ENCODE measurements at regions not wholly inside any gene's neighbourhood (a gene's known extent, or its start where the extent isn't known, plus 50 kb on each side); places are given as distances from the start of the nearest gene placed in this dataset.

DNA sequence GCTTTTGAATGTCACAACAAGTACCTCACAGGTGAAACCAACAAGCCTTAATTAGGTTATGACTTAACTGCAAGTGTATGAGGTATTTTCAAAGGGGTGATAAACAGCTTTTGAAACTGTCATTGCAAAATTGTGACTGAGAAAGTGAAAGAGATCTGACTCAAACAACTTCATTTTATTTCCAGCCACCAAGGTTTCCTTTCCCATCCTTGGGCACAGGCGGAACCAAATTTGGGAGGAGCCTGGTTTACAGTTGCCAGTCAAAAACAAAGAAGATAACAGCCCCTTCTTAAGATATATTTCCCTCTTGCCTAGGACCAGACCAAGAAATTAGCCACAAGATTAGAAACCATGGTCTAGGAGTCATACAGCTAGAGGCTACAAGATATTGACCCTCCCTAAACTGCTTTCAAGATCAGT, 417.1 kb downstream of the CSNK1G3 start:
- H4K20me1 ChIP-seq (ENCODE audit: insufficient read depth, low read length) = no peaks in the 10 kb centered on the region
- intact Hi-C loops (cut with micrococcal nuclease) = no loop called here
- no peaks in the 10 kb centered on the region for H3K4me1 ChIP-seq (ENCODE audit: control insufficient read depth in 1 of 2, insufficient read depth in 2 of 2, low read length in 2 of 2)
- Mint-ChIP-seq H3K27ac (no peak overlapping the region), H3K27me3 (ENCODE audit: low read depth in 3 of 3) (no peaks in the 10 kb centered on the region), H3K36me3 (no peaks in the 10 kb centered on the region), H3K4me3 (no peak overlapping the region), H3K4me1 (no peaks in the 10 kb centered on the region), H3K9me3 (peaks cover 0 to 14% (median 4%) of the 10 kb centered on the region in 7 donors)
- WGBS (ENCODE audit: insufficient coverage) = no CpG with 5 or more reads among the region's 1 CpG
- H3K27me3 ChIP-seq (ENCODE audit: control insufficient read depth in 2 of 2, insufficient read depth in 2 of 2, low read length in 2 of 2) = no peaks in the 10 kb centered on the region
- H3K9ac ChIP-seq (ENCODE audit: insufficient read depth, low read length, poor library complexity, severe bottlenecking) = no peak overlapping the region
- H3K36me3 ChIP-seq (replicated peaks in 1 of 2; ENCODE audit: control insufficient read depth in 1 of 2, insufficient read depth in 2 of 2, low read length in 2 of 2) = no peaks in the 10 kb centered on the region
- DNase-seq = no peak
- H3K79me2 ChIP-seq (ENCODE audit: insufficient read depth, low read length) = no peaks in the 10 kb centered on the region
- TF ChIP-seq, protein P1, sequence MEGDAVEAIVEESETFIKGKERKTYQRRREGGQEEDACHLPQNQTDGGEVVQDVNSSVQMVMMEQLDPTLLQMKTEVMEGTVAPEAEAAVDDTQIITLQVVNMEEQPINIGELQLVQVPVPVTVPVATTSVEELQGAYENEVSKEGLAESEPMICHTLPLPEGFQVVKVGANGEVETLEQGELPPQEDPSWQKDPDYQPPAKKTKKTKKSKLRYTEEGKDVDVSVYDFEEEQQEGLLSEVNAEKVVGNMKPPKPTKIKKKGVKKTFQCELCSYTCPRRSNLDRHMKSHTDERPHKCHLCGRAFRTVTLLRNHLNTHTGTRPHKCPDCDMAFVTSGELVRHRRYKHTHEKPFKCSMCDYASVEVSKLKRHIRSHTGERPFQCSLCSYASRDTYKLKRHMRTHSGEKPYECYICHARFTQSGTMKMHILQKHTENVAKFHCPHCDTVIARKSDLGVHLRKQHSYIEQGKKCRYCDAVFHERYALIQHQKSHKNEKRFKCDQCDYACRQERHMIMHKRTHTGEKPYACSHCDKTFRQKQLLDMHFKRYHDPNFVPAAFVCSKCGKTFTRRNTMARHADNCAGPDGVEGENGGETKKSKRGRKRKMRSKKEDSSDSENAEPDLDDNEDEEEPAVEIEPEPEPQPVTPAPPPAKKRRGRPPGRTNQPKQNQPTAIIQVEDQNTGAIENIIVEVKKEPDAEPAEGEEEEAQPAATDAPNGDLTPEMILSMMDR (IDR thresholded peaks at IDR 0.05) = no peak
- peaks cover 0 to 5% of the 10 kb centered on the region in 2 donors for H3K9me3 ChIP-seq (replicated peaks in 1 of 2; ENCODE audit: control insufficient read depth in 1 of 2, insufficient read depth in 1 of 2, low read length in 2 of 2)
- no peak overlapping the region for H3K4me2 ChIP-seq (replicated peaks; ENCODE audit: extremely low read depth, low read length, poor library complexity, severe bottlenecking)
- H2AFZ ChIP-seq (ENCODE audit: insufficient read depth, low read depth, low read length, poor library complexity, severe bottlenecking) = no peak overlapping the region
- H3K27ac ChIP-seq (ENCODE audit: low read depth in 1 of 2, low read length in 2 of 2) = no peak overlapping the region
- H3K4me3 ChIP-seq (replicated peaks in 1 of 3; ENCODE audit: low read depth in 2 of 3, low read length in 3 of 3) = no peak overlapping the region

DNA sequence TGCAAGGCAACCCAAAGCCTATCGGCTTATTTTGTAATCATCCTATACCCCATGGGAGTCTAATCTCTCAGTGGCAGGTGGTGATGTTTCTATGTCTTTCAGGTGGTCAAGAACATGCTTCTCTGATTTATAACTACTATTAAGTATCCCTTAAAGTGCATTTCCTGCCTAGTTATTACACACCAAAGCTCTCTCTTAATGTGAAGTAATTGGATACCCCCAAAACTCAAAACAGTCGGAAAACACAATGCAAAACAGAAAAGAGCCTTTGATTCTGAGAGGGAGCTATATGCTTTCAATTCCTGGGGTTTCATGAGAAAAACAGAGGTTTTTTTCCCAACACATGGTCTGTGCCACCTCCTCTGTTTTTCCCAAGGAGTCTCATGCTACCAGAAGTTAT, 416.4 kb downstream of the CSNK1G3 start:
- H3K27me3 ChIP-seq (ENCODE audit: control insufficient read depth in 2 of 2, insufficient read depth in 2 of 2, low read length in 2 of 2) = no peaks in the 10 kb centered on the region
- no peak overlapping the region for H2AFZ ChIP-seq (ENCODE audit: insufficient read depth, low read depth, low read length, poor library complexity, severe bottlenecking)
- no peaks in the 10 kb centered on the region for H4K20me1 ChIP-seq (ENCODE audit: insufficient read depth, low read length)
- H3K27ac ChIP-seq (ENCODE audit: low read depth in 1 of 2, low read length in 2 of 2) = no peak overlapping the region
- TF ChIP-seq, protein P1 (IDR thresholded peaks at IDR 0.05) = no peak
- H3K4me1 ChIP-seq (ENCODE audit: control insufficient read depth in 1 of 2, insufficient read depth in 2 of 2, low read length in 2 of 2) = no peaks in the 10 kb centered on the region
- H3K79me2 ChIP-seq (ENCODE audit: insufficient read depth, low read length) = no peaks in the 10 kb centered on the region
- no peak overlapping the region for H3K4me3 ChIP-seq (replicated peaks in 1 of 3; ENCODE audit: low read depth in 2 of 3, low read length in 3 of 3)
- DNase-seq = no peak
- H3K27ac Mint-ChIP-seq = no peak overlapping the region
- no peaks in the 10 kb centered on the region for H3K36me3 Mint-ChIP-seq
- H3K9me3 Mint-ChIP-seq = peaks cover 0 to 11% (median 5%) of the 10 kb centered on the region in 7 donors
- H3K4me2 ChIP-seq (replicated peaks; ENCODE audit: extremely low read depth, low read length, poor library complexity, severe bottlenecking) = no peak overlapping the region
- intact Hi-C loops (cut with micrococcal nuclease) = no loop called here
- WGBS (ENCODE audit: insufficient coverage) = no CpG with 5 or more reads among the region's 2 CpGs
- H3K9ac ChIP-seq (ENCODE audit: insufficient read depth, low read length, poor library complexity, severe bottlenecking) = no peak overlapping the region
- no peak overlapping the region for H3K4me3 Mint-ChIP-seq
- no peaks in the 10 kb centered on the region for H3K36me3 ChIP-seq (replicated peaks in 1 of 2; ENCODE audit: control insufficient read depth in 1 of 2, insufficient read depth in 2 of 2, low read length in 2 of 2)
- no peaks in the 10 kb centered on the region for H3K4me1 Mint-ChIP-seq
- H3K27me3 Mint-ChIP-seq (ENCODE audit: low read depth in 3 of 3) = no peaks in the 10 kb centered on the region
- H3K9me3 ChIP-seq (replicated peaks in 1 of 2; ENCODE audit: control insufficient read depth in 1 of 2, insufficient read depth in 1 of 2, low read length in 2 of 2) = peaks cover 0 to 5% of the 10 kb centered on the region in 2 donors

Measured in CD14-positive monocyte (primary cell).